NCI-H82 (cell line): ENCODE measurements at regions not wholly inside any gene's neighbourhood (a gene's known extent, or its start where the extent isn't known, plus 50 kb on each side); places are given as distances from the start of the nearest gene placed in this dataset.
"Not testable (repeated sequence)": the region's sequence is repeated elsewhere in the genome, so short reads cannot be mapped to it uniquely, and the experiment has no call there.

Experiments used
- DNase-seq: peaks from one replicate; lab custom pipeline; 2025; lab: John Stamatoyannopoulos, UW

GRCh38 chr7:56697058-56697457 lies 435.2 kb downstream of the ZNF479 start:
- DNase-seq: not testable (repeated sequence)

GRCh38 chr7:56686276-56686859 lies 445.9 kb downstream of the ZNF479 start:
- DNase-seq: no peak

GRCh38 chr7:56639173-56639746 lies 493.0 kb downstream of the ZNF479 start:
- DNase-seq: no peak

- DNase-seq: no peak
Measured at GRCh38 chr7:56609852-56610355, 493.7 kb upstream of the NUPR2 start.

GRCh38 chr7:56605146-56605545 lies 488.9 kb upstream of the NUPR2 start:
- DNase-seq: no peak

- no peak for DNase-seq
Measured at GRCh38 chr7:56578612-56579011, 462.4 kb upstream of the NUPR2 start.

GRCh38 chr7:56570968-56571367 lies 454.8 kb upstream of the NUPR2 start:
- DNase-seq: no peak

GRCh38 chr7:56538541-56539429 lies 422.6 kb upstream of the NUPR2 start:
- no peak for DNase-seq

- peak; percentile 40 for DNase-seq
Measured at GRCh38 chr7:56537952-56538351, 421.7 kb upstream of the NUPR2 start.

GRCh38 chr7:56537477-56537876 lies 421.3 kb upstream of the NUPR2 start:
- DNase-seq: no peak

- DNase-seq: no peak
Measured at GRCh38 chr7:56495165-56495564, 378.9 kb upstream of the NUPR2 start.

GRCh38 chr7:56493704-56494450 lies 377.7 kb upstream of the NUPR2 start:
- no peak for DNase-seq

GRCh38 chr7:56493196-56493595 lies 377.0 kb upstream of the NUPR2 start:
- DNase-seq: no peak

GRCh38 chr7:56491636-56492425 lies 375.6 kb upstream of the NUPR2 start:
- no peak for DNase-seq

GRCh38 chr7:56483861-56484550 lies 367.8 kb upstream of the NUPR2 start:
- no peak for DNase-seq

GRCh38 chr7:56483153-56483552 lies 366.9 kb upstream of the NUPR2 start:
- no peak for DNase-seq

- no peak for DNase-seq
Measured at GRCh38 chr7:56479748-56480147, 363.5 kb upstream of the NUPR2 start.

GRCh38 chr7:56479136-56479535 lies 362.9 kb upstream of the NUPR2 start:
- DNase-seq: no peak

GRCh38 chr7:56474271-56474670 lies 358.1 kb upstream of the NUPR2 start:
- DNase-seq: no peak

GRCh38 chr7:56471811-56472210 lies 355.6 kb upstream of the NUPR2 start:
- no peak for DNase-seq
